NB4 (cell line): ENCODE measurements at regions not wholly inside any gene's neighbourhood (a gene's known extent, or its start where the extent isn't known, plus 50 kb on each side); places are given as distances from the start of the nearest gene placed in this dataset.

ENCODE experiments used
- DNase-seq: peaks from one replicate; pipeline ENCODE4 v3.0.0; 2010; ENCODE audit warnings: low read depth
- H3K4me3 ChIP-seq: one replicate; pipeline ENCODE4 v1.5.1; 2011; ENCODE audit warnings: mild to moderate bottlenecking, low read depth, low read length, moderate library complexity
- CTCF ChIP-seq: IDR thresholded peaks from one replicate; pipeline ENCODE4 v1.5.1; 2012; ENCODE audit warnings: low read depth, low read length
- MAX ChIP-seq: IDR thresholded peaks from 2 replicates; pipeline ENCODE4 v1.6.1; 2011; ENCODE audit warnings: low read depth, low read length
- MYC ChIP-seq: IDR thresholded peaks from 2 replicates; pipeline ENCODE4 v1.6.1; 2011; ENCODE audit warnings: low read depth, low read length
- POLR2A ChIP-seq: IDR thresholded peaks from 2 replicates; pipeline ENCODE4 v1.6.1; 2011; ENCODE audit warnings: mild to moderate bottlenecking; ENCODE audit not compliant: insufficient read length; ENCODE audit errors: extremely low read depth

GRCh38 chr5:52392321-52392720 is 395.4 kb upstream of the ITGA1 start:
- no peak overlapping the region for H3K4me3 ChIP-seq
- TF ChIP-seq MAX (no peak), MYC (no peak), CTCF (no peak), POLR2A (no peak)
- no peak for DNase-seq

GRCh38 chr5:52409835-52410234 is 377.9 kb upstream of the ITGA1 start:
- no peak for TF ChIP-seq MAX
- no peak for TF ChIP-seq CTCF
- TF ChIP-seq MYC: no peak
- no peak for TF ChIP-seq POLR2A

DNA sequence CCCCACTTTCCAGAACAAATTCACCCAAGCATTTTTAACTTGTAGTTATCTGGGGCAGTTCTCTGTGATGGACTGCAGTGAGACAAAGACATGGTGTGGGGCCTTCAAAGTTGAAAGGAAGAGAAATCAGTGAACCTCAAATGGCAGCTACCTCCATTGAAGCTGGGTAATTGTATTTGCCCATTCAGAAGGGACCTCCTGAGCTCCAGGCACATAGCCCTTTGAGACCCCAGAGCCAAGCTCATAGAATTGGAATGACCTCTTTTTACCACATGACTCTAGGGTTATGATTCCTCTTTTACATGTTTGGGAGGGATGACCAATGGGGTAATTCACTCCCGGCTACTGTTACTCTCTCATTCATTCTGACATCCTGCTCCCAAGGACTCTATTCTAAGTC is 368.4 kb upstream of the ITGA1 start:
- no peak for DNase-seq
- TF ChIP-seq CTCF: no peak
- TF ChIP-seq MAX: no peak
- TF ChIP-seq MYC: no peak
- TF ChIP-seq POLR2A: no peak
- H3K4me3 ChIP-seq: no peak overlapping the region

More at GRCh38 chr5:52409835-52410234, 377.9 kb upstream of the ITGA1 start:
- DNase-seq: no peak
- H3K4me3 ChIP-seq: no peak overlapping the region

GRCh38 chr5:52427615-52428014 is 360.1 kb upstream of the ITGA1 start:
- no peak for DNase-seq
- no peak overlapping the region for H3K4me3 ChIP-seq
- TF ChIP-seq POLR2A: no peak
- TF ChIP-seq CTCF: no peak

GRCh38 chr5:52428977-52429489 is 358.7 kb upstream of the ITGA1 start:
- no peak for DNase-seq
- H3K4me3 ChIP-seq: no peak overlapping the region
- TF ChIP-seq MAX (no peak), MYC (no peak), CTCF (no peak), POLR2A (no peak)

DNA sequence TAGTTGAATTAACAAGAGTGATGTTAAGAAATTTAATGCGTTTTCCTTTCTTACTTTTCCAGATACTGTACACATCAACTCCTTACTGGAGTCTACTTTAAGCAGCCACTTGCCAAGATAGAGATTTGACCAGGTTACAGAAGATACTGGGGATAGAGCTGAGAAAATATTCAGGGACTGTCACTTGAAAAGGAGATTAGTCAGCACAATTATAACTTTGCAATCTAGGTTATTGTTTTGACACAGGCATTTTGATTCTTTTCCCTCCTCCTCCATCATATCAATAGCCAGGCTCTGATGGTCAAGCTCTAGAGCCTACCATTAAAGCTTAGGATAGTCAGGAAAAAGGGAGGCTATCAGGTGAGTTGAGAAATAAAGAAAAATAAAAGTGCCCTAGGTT is 345.9 kb upstream of the ITGA1 start:
- H3K4me3 ChIP-seq: no peak overlapping the region
- DNase-seq: no peak
- no peak for TF ChIP-seq MAX
- no peak for TF ChIP-seq CTCF
- TF ChIP-seq MYC: no peak
- TF ChIP-seq POLR2A: no peak
